RWPE2 (cell line): ENCODE measurements at regions not wholly inside any gene's neighbourhood (a gene's known extent, or its start where the extent isn't known, plus 50 kb on each side); places are given as distances from the start of the nearest gene placed in this dataset.
"Not testable (repeated sequence)": the region's sequence is repeated elsewhere in the genome, so short reads cannot be mapped to it uniquely, and the experiment has no call there.

Experiments used
- ATAC-seq: fragments of 200-7000 bp; cut with Tn5 transposase; 3 replicates; pipeline ENCODE4 v1.9.1; 2021; ENCODE audit warnings: low read depth
- DNase-seq: peaks from one replicate; pipeline ENCODE4 v3.0.0-alpha.2; 2020; ENCODE audit warnings: low spot score
- H3K27ac ChIP-seq: fragments of 450-650 bp; 2 replicates; pipeline ENCODE4 v1.5.1; 2017; ENCODE audit warnings: mild to moderate bottlenecking; ENCODE audit not compliant: poor library complexity, severe bottlenecking
- H3K27me3 ChIP-seq: fragments of 250-450 bp; sonication (Bioruptor Pico); 2 replicates; pipeline ENCODE4 v1.5.1; 2021; ENCODE audit warnings: mild to moderate bottlenecking, moderate library complexity; ENCODE audit not compliant: insufficient read depth, poor library complexity, severe bottlenecking
- H3K36me3 ChIP-seq: fragments of 250-450 bp; sonication (Bioruptor Pico); 2 replicates; pipeline ENCODE4 v1.5.1; 2020; ENCODE audit warnings: low read depth, mild to moderate bottlenecking, moderate library complexity
- H3K4me1 ChIP-seq: fragments of 250-450 bp; sonication (Bioruptor Pico); 2 replicates; pipeline ENCODE4 v1.5.1; 2021; ENCODE audit warnings: mild to moderate bottlenecking, moderate library complexity; ENCODE audit not compliant: insufficient read depth, poor library complexity, severe bottlenecking
- H3K4me3 ChIP-seq: fragments of 250-450 bp; sonication (Bioruptor Pico); 2 replicates; pipeline ENCODE4 v1.5.1; 2021; ENCODE audit warnings: mild to moderate bottlenecking, moderate library complexity; ENCODE audit not compliant: severe bottlenecking
- H3K9me3 ChIP-seq: fragments of 250-450 bp; sonication (Bioruptor Pico); 2 replicates; pipeline ENCODE4 v1.5.1; 2021; ENCODE audit warnings: mild to moderate bottlenecking, moderate library complexity; ENCODE audit not compliant: severe bottlenecking
- CTCF ChIP-seq: fragments of 450-650 bp; IDR thresholded peaks from one replicate; pipeline ENCODE4 v1.5.1; 2017; ENCODE audit warnings: mild to moderate bottlenecking, moderate library complexity; ENCODE audit not compliant: poor library complexity, severe bottlenecking

GRCh38 chr4:45292844-45293243 is 566.5 kb upstream of the GNPDA2 start:
- Histone ChIP-seq H3K27me3 (no peaks in the 10 kb centered on the region), H3K4me3 (no peak overlapping the region), H3K4me1 (no peaks in the 10 kb centered on the region), H3K9me3 (peaks cover 2% of the 10 kb centered on the region), H3K36me3 (no peaks in the 10 kb centered on the region), H3K27ac (no peak overlapping the region)
- no peak for DNase-seq
- TF ChIP-seq CTCF, result no peak
- no peak for ATAC-seq

- Histone ChIP-seq H3K27ac (no peak overlapping the region), H3K4me3 (no peak overlapping the region), H3K27me3 (no peaks in the 10 kb centered on the region), H3K36me3 (no peaks in the 10 kb centered on the region), H3K9me3 (no peaks in the 10 kb centered on the region), H3K4me1 (no peaks in the 10 kb centered on the region)
- DNase-seq (peak; percentile 18), ATAC-seq (no peak)
- TF ChIP-seq CTCF, result no peak
Observed at GRCh38 chr4:45284400-45285085, 558.2 kb upstream of the GNPDA2 start.

GRCh38 chr4:45283352-45283751 is 557.0 kb upstream of the GNPDA2 start:
- DNase-seq (no peak), ATAC-seq (no peak)
- Histone ChIP-seq H3K4me3 (no peak overlapping the region), H3K27ac (no peak overlapping the region), H3K27me3 (peaks cover 4% of the 10 kb centered on the region), H3K9me3 (no peaks in the 10 kb centered on the region), H3K4me1 (no peaks in the 10 kb centered on the region), H3K36me3 (no peaks in the 10 kb centered on the region)
- TF ChIP-seq CTCF, result no peak

GRCh38 chr4:45280121-45280520 is 553.8 kb upstream of the GNPDA2 start:
- Histone ChIP-seq H3K27ac (no peak overlapping the region), H3K27me3 (peaks cover 5% of the 10 kb centered on the region), H3K4me3 (no peak overlapping the region), H3K4me1 (no peaks in the 10 kb centered on the region), H3K9me3 (no peaks in the 10 kb centered on the region), H3K36me3 (no peaks in the 10 kb centered on the region)
- DNase-seq, result no peak
- no peak for TF ChIP-seq CTCF
- no peak for ATAC-seq

- Histone ChIP-seq H3K4me3 (no peak overlapping the region), H3K9me3 (no peaks in the 10 kb centered on the region), H3K4me1 (no peaks in the 10 kb centered on the region), H3K27ac (no peak overlapping the region), H3K27me3 (peaks cover 5% of the 10 kb centered on the region), H3K36me3 (no peaks in the 10 kb centered on the region)
- DNase-seq (no peak), ATAC-seq (no peak)
- TF ChIP-seq CTCF, result no peak
Observed at GRCh38 chr4:45275862-45276261, 549.5 kb upstream of the GNPDA2 start.

GRCh38 chr4:45248106-45248505 is 521.8 kb upstream of the GNPDA2 start:
- H3K4me1 ChIP-seq, H3K27me3 ChIP-seq, H3K9me3 ChIP-seq, DNase-seq, H3K4me3 ChIP-seq, ATAC-seq, H3K36me3 ChIP-seq, H3K27ac ChIP-seq: not testable (repeated sequence)
